GM12872 (cell line): ENCODE measurements at regions not wholly inside any gene's neighbourhood (a gene's known extent, or its start where the extent isn't known, plus 50 kb on each side); places are given as distances from the start of the nearest gene placed in this dataset.

Experiments used
- TF ChIP-seq, protein P1 (sequence below): IDR thresholded peaks from 3 replicates; pipeline ENCODE4 v1.5.1; 2011; ENCODE audit warnings: low read depth, mild to moderate bottlenecking, low read length, moderate library complexity; ENCODE audit not compliant: insufficient read depth

DNA sequence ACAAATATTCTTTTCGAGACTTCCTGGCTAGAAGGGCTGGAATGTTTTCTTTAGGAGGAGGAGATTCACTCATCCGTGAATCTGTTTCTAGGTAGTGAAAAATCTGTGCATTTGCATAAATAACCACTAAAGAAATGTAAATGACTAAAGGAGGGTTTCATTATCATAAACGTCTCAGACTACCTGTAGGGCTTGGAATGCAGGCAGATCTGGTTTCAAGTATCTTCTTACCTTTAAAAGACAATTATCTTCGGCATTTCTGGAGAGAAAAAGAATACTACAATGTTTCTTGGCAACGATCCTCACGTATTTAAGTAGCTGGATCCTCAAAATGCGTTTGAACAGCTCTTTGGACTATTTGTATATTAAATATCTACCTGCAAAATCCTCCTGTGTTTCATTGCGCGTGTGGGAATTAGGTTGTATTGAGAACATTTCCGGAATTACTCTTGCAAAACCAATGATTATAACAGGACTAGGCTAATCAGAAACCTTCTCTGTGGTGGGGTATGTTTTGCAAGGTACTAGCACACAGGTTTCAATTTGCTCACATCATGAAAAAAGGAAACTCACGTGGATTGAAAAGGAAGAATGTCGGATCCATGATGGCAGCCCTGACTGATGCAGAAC is 291.1 kb upstream of the ARGLU1 start:
- TF ChIP-seq, protein P1, sequence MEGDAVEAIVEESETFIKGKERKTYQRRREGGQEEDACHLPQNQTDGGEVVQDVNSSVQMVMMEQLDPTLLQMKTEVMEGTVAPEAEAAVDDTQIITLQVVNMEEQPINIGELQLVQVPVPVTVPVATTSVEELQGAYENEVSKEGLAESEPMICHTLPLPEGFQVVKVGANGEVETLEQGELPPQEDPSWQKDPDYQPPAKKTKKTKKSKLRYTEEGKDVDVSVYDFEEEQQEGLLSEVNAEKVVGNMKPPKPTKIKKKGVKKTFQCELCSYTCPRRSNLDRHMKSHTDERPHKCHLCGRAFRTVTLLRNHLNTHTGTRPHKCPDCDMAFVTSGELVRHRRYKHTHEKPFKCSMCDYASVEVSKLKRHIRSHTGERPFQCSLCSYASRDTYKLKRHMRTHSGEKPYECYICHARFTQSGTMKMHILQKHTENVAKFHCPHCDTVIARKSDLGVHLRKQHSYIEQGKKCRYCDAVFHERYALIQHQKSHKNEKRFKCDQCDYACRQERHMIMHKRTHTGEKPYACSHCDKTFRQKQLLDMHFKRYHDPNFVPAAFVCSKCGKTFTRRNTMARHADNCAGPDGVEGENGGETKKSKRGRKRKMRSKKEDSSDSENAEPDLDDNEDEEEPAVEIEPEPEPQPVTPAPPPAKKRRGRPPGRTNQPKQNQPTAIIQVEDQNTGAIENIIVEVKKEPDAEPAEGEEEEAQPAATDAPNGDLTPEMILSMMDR = no peak

DNA sequence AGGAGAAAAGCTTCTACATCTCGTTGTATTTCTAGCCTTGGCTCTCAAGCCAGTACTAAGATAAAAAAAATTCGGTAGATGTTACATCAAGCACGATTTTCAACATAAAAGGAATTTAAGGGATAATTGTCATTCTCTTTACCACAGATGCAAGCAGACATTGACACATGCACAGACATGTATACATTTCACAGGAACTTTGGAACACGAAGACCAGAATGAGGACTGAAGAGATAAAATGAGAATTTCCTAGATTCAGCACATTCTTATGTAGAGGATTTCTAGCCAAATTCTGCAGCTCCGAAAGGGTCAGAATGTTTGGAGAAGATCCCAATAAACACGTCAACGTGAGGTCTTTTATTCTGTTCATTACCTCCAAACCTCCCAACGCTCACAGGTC is 284.5 kb upstream of the ARGLU1 start:
- TF ChIP-seq, protein P1 = no peak

DNA sequence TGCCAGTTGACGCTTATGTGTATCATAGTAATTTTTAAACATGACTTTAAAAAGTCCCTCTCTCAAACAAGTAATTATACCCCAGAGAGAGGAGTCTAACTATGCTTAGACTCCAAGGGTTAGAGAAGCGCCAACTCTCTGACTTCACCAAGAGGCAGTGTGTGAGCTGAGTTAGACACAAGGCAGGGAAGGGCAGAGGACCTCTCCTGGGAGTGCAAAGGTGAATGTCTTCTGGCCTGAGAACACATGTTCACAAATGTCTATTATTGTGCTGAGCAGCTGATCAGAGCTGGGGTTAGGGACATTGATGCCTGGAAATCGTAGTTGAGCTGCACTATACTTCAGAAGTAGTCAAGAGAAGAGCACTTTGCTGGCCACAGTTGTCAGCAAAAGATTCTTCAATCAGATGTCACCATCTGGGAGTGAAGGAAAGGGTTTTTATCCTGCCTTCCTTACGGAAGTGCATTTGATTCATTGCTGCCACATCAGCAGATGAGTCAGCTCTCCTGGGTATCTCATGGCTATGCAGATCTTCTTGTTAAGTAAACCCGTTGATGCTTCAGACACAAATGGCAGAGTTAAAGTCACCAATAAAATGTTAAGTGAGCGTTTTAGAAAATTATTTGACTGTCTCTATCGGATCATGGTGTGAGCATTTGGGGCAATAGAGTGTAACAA is 283.2 kb upstream of the ARGLU1 start:
- TF ChIP-seq, protein P1 = no peak

DNA sequence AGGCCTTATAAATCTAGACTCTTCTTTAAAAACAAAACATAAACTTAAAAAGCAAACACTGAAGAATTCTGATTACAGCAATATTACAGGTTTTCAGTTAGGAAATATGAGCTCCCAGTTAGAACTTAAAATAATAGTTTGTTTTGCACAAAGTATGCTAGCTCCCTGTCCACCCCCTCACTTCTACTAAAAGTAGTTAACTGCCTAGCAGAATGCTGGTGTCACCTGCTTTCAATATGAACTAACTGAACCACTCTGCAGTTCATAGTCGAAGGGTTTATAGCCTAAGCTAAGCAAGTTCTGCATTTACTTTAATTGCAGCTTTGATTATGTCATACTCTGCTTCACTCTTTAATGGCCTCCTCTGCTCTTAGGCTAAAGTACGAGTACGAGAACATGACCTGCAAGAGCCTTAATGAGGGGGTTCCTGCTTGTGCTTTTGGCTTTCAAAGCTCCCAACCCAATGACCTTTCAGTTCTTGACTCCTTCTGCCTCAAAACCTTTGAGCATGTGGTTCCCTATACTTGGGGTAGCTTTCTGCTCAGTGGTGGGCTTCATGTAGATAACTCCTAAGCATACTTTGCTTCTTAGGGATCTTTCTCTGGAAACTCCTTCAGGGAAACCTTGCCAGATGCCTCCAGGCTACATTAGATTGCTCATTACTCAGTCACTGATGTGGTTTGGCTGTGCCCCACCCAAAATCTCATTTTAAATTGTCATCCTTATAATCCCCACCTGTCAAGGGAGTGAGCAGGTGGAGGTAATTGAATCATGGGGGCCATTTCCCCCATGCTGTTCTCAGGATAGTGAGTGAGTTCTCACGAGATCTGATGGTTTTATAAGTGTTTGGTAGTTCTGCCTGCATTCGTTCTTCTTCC is 278.9 kb upstream of the ARGLU1 start:
- TF ChIP-seq, protein P1 = no peak

DNA sequence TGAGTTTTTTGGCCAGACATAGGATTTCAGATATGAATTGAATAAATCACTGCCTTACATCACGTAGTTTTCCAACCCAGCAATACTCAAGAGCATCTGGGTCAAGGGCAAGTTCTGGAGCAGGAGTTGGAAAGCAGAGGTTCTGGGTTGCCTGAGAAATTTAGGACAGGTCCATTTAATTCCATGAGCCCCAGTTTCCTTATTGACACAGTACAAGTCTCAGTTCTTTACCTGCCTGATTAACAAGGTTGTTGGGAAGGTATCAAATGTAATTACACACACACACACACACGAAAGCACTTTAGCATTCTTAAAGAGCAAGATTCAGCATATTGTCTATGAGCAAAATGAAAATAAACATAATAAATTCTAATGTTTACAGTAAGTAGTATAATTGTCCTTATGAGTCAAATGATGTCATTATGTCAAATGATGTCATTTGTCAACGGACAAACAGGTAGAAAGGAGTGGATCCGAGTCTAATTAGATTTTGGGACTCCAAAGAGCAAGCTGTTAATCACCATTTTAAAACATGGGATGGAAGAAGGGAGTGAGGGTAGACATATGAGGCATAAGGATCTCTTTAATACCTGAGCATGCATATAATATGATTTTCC is 268.4 kb upstream of the ARGLU1 start:
- TF ChIP-seq, protein P1 = no peak

DNA sequence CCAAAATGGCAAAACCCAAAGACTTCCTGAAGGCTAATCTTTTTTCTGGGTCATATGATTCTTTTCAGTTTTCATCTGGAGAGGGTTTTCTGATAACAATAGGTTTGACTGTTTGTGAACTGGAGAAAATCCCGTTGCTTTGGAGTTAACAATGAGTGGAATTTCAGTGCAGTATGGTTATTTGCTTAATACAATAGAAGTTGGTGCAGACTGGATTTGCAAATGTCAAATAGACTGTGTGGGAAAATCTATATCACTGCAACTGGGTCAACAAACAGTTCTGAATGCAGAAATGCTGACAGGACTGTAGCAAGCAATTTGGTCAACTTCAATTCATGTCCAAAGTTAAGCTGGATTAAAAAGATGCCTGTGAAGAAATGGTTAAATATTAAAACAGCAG is 267.5 kb upstream of the ARGLU1 start:
- TF ChIP-seq, protein P1 = no peak

DNA sequence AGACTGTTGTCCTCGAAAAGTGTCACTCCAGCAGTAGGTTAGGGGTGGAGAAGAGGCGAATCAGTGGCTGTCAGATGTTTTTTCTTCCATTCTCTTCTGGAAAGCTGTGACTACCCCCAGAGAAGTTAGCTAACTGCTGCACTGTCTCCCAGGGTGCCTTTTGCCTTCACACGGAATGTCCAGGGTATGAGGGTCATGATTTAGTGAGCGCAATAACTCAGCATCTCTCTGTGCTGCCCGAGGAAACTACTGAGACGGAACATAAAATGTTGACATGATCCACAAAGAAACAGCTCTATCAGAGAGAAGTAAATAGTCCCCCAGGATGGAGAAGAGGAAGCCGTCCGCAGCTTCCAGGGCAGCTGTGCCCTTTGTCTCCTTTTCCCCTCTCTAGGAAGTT is 254.0 kb upstream of the ARGLU1 start:
- TF ChIP-seq, protein P1 = no peak
